MM.1S (cell line): ENCODE measurements at regions not wholly inside any gene's neighbourhood (a gene's known extent, or its start where the extent isn't known, plus 50 kb on each side); places are given as distances from the start of the nearest gene placed in this dataset.

Experiments used
- DNase-seq: peaks from one replicate; pipeline ENCODE4 v3.0.0-alpha.2; 2015
- H2AFZ ChIP-seq: fragments of 300-600 bp; sonication (generic); 2 replicates; pipeline ENCODE4 v1.6.0; 2016; ENCODE audit warnings: antibody characterized with exemption, low read length
- H3F3A ChIP-seq: fragments of 300-600 bp; sonication (generic); 2 replicates; pipeline ENCODE4 v1.6.1; 2016; ENCODE audit warnings: mild to moderate bottlenecking, antibody characterized with exemption, low read length, moderate library complexity, mixed read lengths; ENCODE audit not compliant: insufficient read depth
- H3K27ac ChIP-seq: fragments of 300-600 bp; sonication (generic); 2 replicates; pipeline ENCODE4 v1.5.1; 2016; ENCODE audit warnings: mild to moderate bottlenecking, low read length
- H3K27me3 ChIP-seq: fragments of 300-600 bp; sonication (generic); replicated peaks from 2 replicates; pipeline ENCODE4 v1.6.0; 2016; ENCODE audit warnings: low read length; ENCODE audit not compliant: insufficient read depth
- H3K36me3 ChIP-seq: fragments of 300-600 bp; sonication (generic); replicated peaks from 2 replicates; pipeline ENCODE4 v1.6.1; 2016; ENCODE audit warnings: mild to moderate bottlenecking, low read length, mixed read lengths; ENCODE audit not compliant: insufficient read depth
- H3K4me1 ChIP-seq: fragments of 300-600 bp; sonication (generic); 2 replicates; pipeline ENCODE4 v1.6.1; 2016; ENCODE audit warnings: low read length, mixed read lengths
- H3K4me2 ChIP-seq: fragments of 300-600 bp; sonication (generic); 2 replicates; pipeline ENCODE4 v1.6.0; 2016; ENCODE audit warnings: low read depth, low read length
- H3K4me3 ChIP-seq: fragments of 300-600 bp; sonication (generic); 2 replicates; pipeline ENCODE4 v1.5.1; 2016; ENCODE audit warnings: low read length, mixed read lengths
- H3K79me2 ChIP-seq: fragments of 300-600 bp; sonication (generic); 2 replicates; pipeline ENCODE4 v1.6.1; 2016; ENCODE audit warnings: mixed run types, low read length, mixed read lengths
- H3K9ac ChIP-seq: fragments of 300-600 bp; sonication (generic); 2 replicates; pipeline ENCODE4 v1.6.1; 2016; ENCODE audit warnings: low read length, mixed read lengths
- H3K9me2 ChIP-seq: fragments of 300-600 bp; sonication (generic); replicated peaks from 2 replicates; pipeline ENCODE4 v1.6.1; 2016; ENCODE audit warnings: mild to moderate bottlenecking, low read length, mixed read lengths; ENCODE audit not compliant: insufficient read depth
- H3K9me3 ChIP-seq: fragments of 300-600 bp; sonication (generic); replicated peaks from 2 replicates; pipeline ENCODE4 v1.6.1; 2016; ENCODE audit warnings: mild to moderate bottlenecking, low read length, mixed read lengths; ENCODE audit not compliant: insufficient read depth
- H4K20me1 ChIP-seq: fragments of 300-600 bp; sonication (generic); 2 replicates; pipeline ENCODE4 v1.6.1; 2016; ENCODE audit warnings: mild to moderate bottlenecking, low read length, moderate library complexity, mixed read lengths; ENCODE audit not compliant: insufficient read depth
- CTCF ChIP-seq: fragments of 300-600 bp; sonication (generic); IDR thresholded peaks from 2 replicates; pipeline ENCODE4 v1.5.1; 2016; ENCODE audit warnings: antibody characterized with exemption, low read length, mixed read lengths
- EZH2 ChIP-seq: fragments of 300-600 bp; sonication (generic); optimal IDR thresholded peaks from 2 replicates; pipeline ENCODE3; 2017; ENCODE audit warnings: low read depth, mild to moderate bottlenecking, antibody characterized with exemption, low read length, mixed read lengths
- EZH2phosphoT487 ChIP-seq: fragments of 300-600 bp; sonication (generic); IDR thresholded peaks from 2 replicates; pipeline ENCODE4 v1.6.1; 2018; ENCODE audit warnings: antibody characterized with exemption, low read length

DNA sequence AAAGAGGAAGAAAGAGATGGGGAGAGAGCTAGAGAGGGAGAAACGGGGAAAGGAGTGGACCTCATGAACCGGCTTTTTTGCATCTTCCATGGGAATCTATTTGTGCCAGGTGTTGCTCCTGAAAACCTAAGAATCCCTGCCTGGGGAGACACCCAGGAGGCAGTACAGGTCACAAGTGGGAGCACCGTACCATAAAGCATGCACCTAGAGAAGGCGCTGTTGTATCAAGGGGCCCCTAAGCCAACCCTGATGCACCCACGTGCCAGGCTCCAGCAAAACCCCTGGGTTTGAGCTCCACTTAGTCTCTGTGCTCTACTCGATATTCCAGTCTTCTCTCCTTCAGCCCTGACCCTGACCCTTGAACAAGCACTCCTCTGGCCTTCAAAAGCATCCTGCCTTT lies 233.6 kb downstream of the RRAGC start:
- Histone ChIP-seq H3K36me3 (no peaks in the 10 kb centered on the region), H3K27me3 (no peaks in the 10 kb centered on the region), H3K27ac (no peak overlapping the region)

DNA sequence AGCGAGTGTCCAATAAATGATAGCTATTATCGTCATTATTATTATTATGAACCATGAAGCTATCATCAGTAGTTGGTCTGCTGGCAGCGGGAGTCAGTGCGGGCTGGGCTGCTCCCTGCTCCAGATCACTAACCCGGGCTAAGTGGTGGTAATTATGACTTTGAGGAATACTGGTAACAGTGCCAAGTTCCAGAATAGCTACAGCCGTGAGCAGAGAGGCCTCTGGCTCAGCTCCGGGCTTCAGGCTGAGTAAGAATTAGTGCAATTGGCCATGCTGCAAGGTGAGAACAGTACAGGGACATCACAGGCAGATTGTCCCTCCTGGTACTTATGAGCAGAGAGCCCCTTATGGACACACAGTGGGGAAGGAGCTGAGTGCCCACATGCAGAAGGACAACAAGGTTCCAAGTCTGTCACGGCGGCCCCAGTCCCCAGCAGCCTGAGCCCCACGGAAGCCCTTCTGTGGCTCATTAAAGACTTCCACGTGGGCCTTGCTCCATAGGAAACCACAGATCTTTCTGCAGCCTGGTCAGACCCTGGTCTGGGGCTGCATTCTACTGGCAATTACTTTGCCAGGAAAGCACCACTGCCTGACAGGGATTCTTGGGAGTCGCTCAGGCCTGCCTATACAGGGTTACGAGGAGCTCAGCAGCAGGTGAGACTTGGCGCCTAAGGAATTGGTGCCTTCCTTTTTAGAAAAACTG lies 235.1 kb downstream of the RRAGC start:
- DNase-seq: no peak
- no peaks in the 10 kb centered on the region for H3K4me1 ChIP-seq
- no peaks in the 10 kb centered on the region for H3K79me2 ChIP-seq
- no peaks in the 10 kb centered on the region for H3F3A ChIP-seq
- no peaks in the 10 kb centered on the region for H3K36me3 ChIP-seq
- no peak overlapping the region for H3K9ac ChIP-seq
- no peaks in the 10 kb centered on the region for H3K9me3 ChIP-seq
- H3K9me2 ChIP-seq: no peaks in the 10 kb centered on the region
- no peak overlapping the region for H3K4me3 ChIP-seq
- no peak overlapping the region for H3K27ac ChIP-seq
- no peaks in the 10 kb centered on the region for H3K27me3 ChIP-seq
- H2AFZ ChIP-seq: no peak overlapping the region
- H3K4me2 ChIP-seq: no peak overlapping the region
- no peaks in the 10 kb centered on the region for H4K20me1 ChIP-seq
- TF ChIP-seq EZH2phosphoT487 (no peak), EZH2 (no peak), CTCF (no peak)

More for the DNA sequence above, 233.6 kb downstream of the RRAGC start:
- Histone ChIP-seq H3K9me2 (no peaks in the 10 kb centered on the region), H3K9me3 (no peaks in the 10 kb centered on the region), H2AFZ (no peak overlapping the region), H3K9ac (no peak overlapping the region), H4K20me1 (no peaks in the 10 kb centered on the region), H3K79me2 (no peaks in the 10 kb centered on the region), H3K4me1 (no peaks in the 10 kb centered on the region), H3K4me2 (no peak overlapping the region), H3K4me3 (no peak overlapping the region), H3F3A (no peaks in the 10 kb centered on the region)
- DNase-seq: no peak
- TF ChIP-seq EZH2: no peak
- TF ChIP-seq CTCF: no peak
- TF ChIP-seq EZH2phosphoT487: no peak

- Histone ChIP-seq H3K27me3 (no peaks in the 10 kb centered on the region), H3K4me3 (no peak overlapping the region), H3K9me2 (no peaks in the 10 kb centered on the region), H3K9me3 (no peaks in the 10 kb centered on the region), H3F3A (no peaks in the 10 kb centered on the region), H3K36me3 (no peaks in the 10 kb centered on the region), H4K20me1 (no peaks in the 10 kb centered on the region), H3K79me2 (no peaks in the 10 kb centered on the region), H3K27ac (no peak overlapping the region), H3K4me1 (no peaks in the 10 kb centered on the region), H3K4me2 (no peak overlapping the region), H2AFZ (no peak overlapping the region), H3K9ac (no peak overlapping the region)
- no peak for TF ChIP-seq EZH2
- TF ChIP-seq EZH2phosphoT487: no peak
- TF ChIP-seq CTCF: no peak
- DNase-seq: no peak
These were observed 236.0 kb downstream of the RRAGC start for GRCh38 chr1:38623529-38623928.
